Cardiac fibroblast (primary cell): ENCODE measurements at regions not wholly inside any gene's neighbourhood (a gene's known extent, or its start where the extent isn't known, plus 50 kb on each side); places are given as distances from the start of the nearest gene placed in this dataset.

Experiments used
- DNase-seq, 2 donors: peaks; one replicate each; pipeline versions ENCODE4 v3.0.0 to v3.0.0-alpha.2; 2010; ENCODE audit warnings: low read depth in 2 of 2
- H3K4me3 ChIP-seq, 2 donors: replicated peaks in 1 of 2; 1 replicate in 1 of 2; 2 replicates in 1 of 2; pipeline ENCODE4 v1.5.1; 2011; ENCODE audit warnings: low read depth in 2 of 2, low read length in 2 of 2, mild to moderate bottlenecking in 2 of 2, moderate library complexity in 1 of 2
- CTCF ChIP-seq: IDR thresholded peaks from one replicate; pipeline ENCODE4 v1.5.1; 2011; ENCODE audit warnings: low read depth, mild to moderate bottlenecking, low read length, inconsistent platforms

GRCh38 chr6:166041277-166041676 is 126.4 kb downstream of the TBXT start:
- no peak for DNase-seq
- TF ChIP-seq CTCF, result no peak
- no peak overlapping the region for H3K4me3 ChIP-seq

- no peak for DNase-seq
- TF ChIP-seq CTCF, result no peak
- no peak overlapping the region for H3K4me3 ChIP-seq
Measured at GRCh38 chr6:166040292-166040691, 127.4 kb downstream of the TBXT start.

GRCh38 chr6:166036316-166037095 is 131.1 kb downstream of the TBXT start:
- no peak overlapping the region for H3K4me3 ChIP-seq
- DNase-seq, result peak in 1 of 2 donors; percentile 64
- TF ChIP-seq CTCF, result no peak

GRCh38 chr6:166032366-166033200 is 135.1 kb downstream of the TBXT start:
- TF ChIP-seq CTCF, result peak; percentile 43
- H3K4me3 ChIP-seq, result no peak overlapping the region
- DNase-seq, result peak; percentile 87 to 95

- no peak for TF ChIP-seq CTCF
- H3K4me3 ChIP-seq, result no peak overlapping the region
- DNase-seq, result no peak
Measured at GRCh38 chr6:166031275-166031674, 136.4 kb downstream of the TBXT start.

- peak in 1 of 2 donors; percentile 79 for DNase-seq
- no peak for TF ChIP-seq CTCF
- no peak overlapping the region for H3K4me3 ChIP-seq
Measured at GRCh38 chr6:166029506-166029905, 138.1 kb downstream of the TBXT start.
